Suprapubic skin (tissue), 4 donors: ENCODE measurements at regions not wholly inside any gene's neighbourhood (a gene's known extent, or its start where the extent isn't known, plus 50 kb on each side); places are given as distances from the start of the nearest gene placed in this dataset.

Experiments used
- DNase-seq, 2 donors: peaks; one replicate each; pipeline ENCODE4 v3.0.0-alpha.2; 2019; ENCODE audit warnings: low spot score in 2 of 2
- H3K27ac ChIP-seq: fragments of 200-600 bp; sonication (generic); one replicate; pipeline ENCODE4 v1.5.1; 2019
- H3K27me3 ChIP-seq: fragments of 200-600 bp; sonication (generic); one replicate; pipeline ENCODE4 v1.5.1; 2019
- H3K36me3 ChIP-seq: fragments of 200-600 bp; sonication (generic); one replicate; pipeline ENCODE4 v1.5.1; 2019
- H3K4me1 ChIP-seq: fragments of 200-600 bp; sonication (generic); one replicate; pipeline ENCODE4 v1.5.1; 2019
- H3K4me3 ChIP-seq: fragments of 200-600 bp; sonication (generic); one replicate; pipeline ENCODE4 v1.5.1; 2019; ENCODE audit warnings: mild to moderate bottlenecking
- H3K9me3 ChIP-seq: fragments of 200-600 bp; sonication (generic); one replicate; pipeline ENCODE4 v1.5.1; 2019
- CTCF ChIP-seq, 2 donors: fragments of 200-600 bp in 1 of 2; fragments of 450-650 bp in 1 of 2; sonication (generic) in 1 of 2; IDR thresholded peaks; one replicate each; pipeline ENCODE4 v1.5.1; 2016 to 2019; ENCODE audit warnings: antibody characterized with exemption in 2 of 2, mild to moderate bottlenecking in 1 of 2, moderate library complexity in 1 of 2
- EP300 ChIP-seq: sonication (generic); formaldehyde crosslinking; IDR thresholded peaks from one replicate; pipeline ENCODE4 v1.6.1; 2017; ENCODE audit warnings: antibody characterized with exemption
- POLR2A ChIP-seq, 2 donors: fragments of 450-650 bp; IDR thresholded peaks; one replicate each; pipeline ENCODE4 v1.6.1; 2017; ENCODE audit warnings: antibody characterized with exemption in 2 of 2, mild to moderate bottlenecking in 2 of 2, moderate library complexity in 2 of 2
- POLR2AphosphoS5 ChIP-seq, 3 donors: sonication (generic); formaldehyde crosslinking; IDR thresholded peaks; one replicate each; pipeline ENCODE4 v1.6.1; 2017; ENCODE audit warnings: antibody characterized with exemption in 3 of 3
- WGBS: methylation state at CpG from one replicate; pipeline ENCODE4 v1.1.5; 2018; 5-methylcytosine and 5-hydroxymethylcytosine counted together

GRCh38 chr12:127438512-127439244 lies 828.3 kb upstream of the TMEM132C start:
- Histone ChIP-seq H3K9me3 (no peaks in the 10 kb centered on the region), H3K4me1 (no peaks in the 10 kb centered on the region), H3K27ac (no peak overlapping the region), H3K27me3 (no peaks in the 10 kb centered on the region), H3K4me3 (no peak overlapping the region), H3K36me3 (no peaks in the 10 kb centered on the region)
- TF ChIP-seq POLR2AphosphoS5 (IDR thresholded peaks at IDR 0.05) (no peak), POLR2A (IDR thresholded peaks at IDR 0.05) (no peak), EP300 (no peak), CTCF (IDR thresholded peaks at IDR 0.05) (no peak)
- WGBS, result 99% methylated on average over 3 of the region's 3 CpGs
- no peak for DNase-seq

GRCh38 chr12:127445581-127446139 lies 821.3 kb upstream of the TMEM132C start:
- H3K4me1 ChIP-seq, result no peaks in the 10 kb centered on the region
- no peak for TF ChIP-seq CTCF (IDR thresholded peaks at IDR 0.05)
- no peak for TF ChIP-seq POLR2AphosphoS5 (IDR thresholded peaks at IDR 0.05)
- no peak for TF ChIP-seq EP300
- TF ChIP-seq POLR2A (IDR thresholded peaks at IDR 0.05), result no peak
- no peaks in the 10 kb centered on the region for H3K9me3 ChIP-seq
- no peak for DNase-seq
- no peak overlapping the region for H3K27ac ChIP-seq
- H3K36me3 ChIP-seq, result no peaks in the 10 kb centered on the region
- 46% methylated on average over 4 of the region's 4 CpGs for WGBS
- H3K4me3 ChIP-seq, result no peak overlapping the region
- no peaks in the 10 kb centered on the region for H3K27me3 ChIP-seq

- WGBS, result 69% methylated on average over 5 of the region's 5 CpGs
These were observed 818.1 kb upstream of the TMEM132C start for GRCh38 chr12:127448906-127449305.

GRCh38 chr12:127450826-127451225 lies 816.1 kb upstream of the TMEM132C start:
- TF ChIP-seq CTCF (IDR thresholded peaks at IDR 0.05) (no peak), POLR2AphosphoS5 (IDR thresholded peaks at IDR 0.05) (no peak), POLR2A (IDR thresholded peaks at IDR 0.05) (no peak), EP300 (no peak)
- DNase-seq, result no peak
- H3K27me3 ChIP-seq, result peaks cover 24% of the 10 kb centered on the region
- H3K27ac ChIP-seq, result no peak overlapping the region
- H3K36me3 ChIP-seq, result no peaks in the 10 kb centered on the region
- H3K4me3 ChIP-seq, result no peak overlapping the region
- no peaks in the 10 kb centered on the region for H3K9me3 ChIP-seq
- 35% methylated on average over 2 of the region's 2 CpGs for WGBS
- H3K4me1 ChIP-seq, result peaks cover 7% of the 10 kb centered on the region

More at GRCh38 chr12:127448906-127449305, 818.1 kb upstream of the TMEM132C start:
- Histone ChIP-seq H3K36me3 (no peaks in the 10 kb centered on the region), H3K9me3 (no peaks in the 10 kb centered on the region), H3K4me3 (no peak overlapping the region), H3K27me3 (peaks cover 5% of the 10 kb centered on the region), H3K4me1 (no peaks in the 10 kb centered on the region), H3K27ac (no peak overlapping the region)
- no peak for DNase-seq
- TF ChIP-seq EP300 (no peak), CTCF (IDR thresholded peaks at IDR 0.05) (no peak), POLR2A (IDR thresholded peaks at IDR 0.05) (no peak), POLR2AphosphoS5 (IDR thresholded peaks at IDR 0.05) (no peak)
